D721Med (cell line): ENCODE measurements at regions not wholly inside any gene's neighbourhood (a gene's known extent, or its start where the extent isn't known, plus 50 kb on each side); places are given as distances from the start of the nearest gene placed in this dataset.

Experiments
- DNase-seq: peaks from one replicate; pipeline ENCODE4 v3.0.0; 2011; ENCODE audit warnings: low spot score; ENCODE audit not compliant: insufficient read length
- FAIRE-seq: peaks from 2 replicates; lab custom pipeline; 2011; peaks lifted over from hg19 to GRCh38; lab: Jason Lieb, UNC
- CTCF ChIP-seq: IDR thresholded peaks from 2 replicates; pipeline ENCODE4 v1.5.1; 2012; ENCODE audit warnings: mild to moderate bottlenecking, control low read depth; ENCODE audit not compliant: insufficient read depth; ENCODE audit errors: missing control alignments

- no peak for TF ChIP-seq CTCF
- DNase-seq (no peak), FAIRE-seq (no peak)
These were observed 68.9 kb upstream of the PGBD5 start for GRCh38 chr1:230495076-230495475.

GRCh38 chr1:230494514-230494913, 68.4 kb upstream of the PGBD5 start:
- FAIRE-seq, result no peak
- no peak for DNase-seq
- TF ChIP-seq CTCF, result no peak

- FAIRE-seq (no peak), DNase-seq (no peak)
- TF ChIP-seq CTCF, result no peak
These were observed 67.9 kb upstream of the PGBD5 start for GRCh38 chr1:230494026-230494425.

- FAIRE-seq (no peak), DNase-seq (no peak)
- no peak for TF ChIP-seq CTCF
These were observed 67.1 kb upstream of the PGBD5 start for GRCh38 chr1:230493264-230493663.

GRCh38 chr1:230490436-230490835, 64.3 kb upstream of the PGBD5 start:
- FAIRE-seq (no peak), DNase-seq (no peak)
- TF ChIP-seq CTCF, result no peak

GRCh38 chr1:230487773-230488428, 61.8 kb upstream of the PGBD5 start:
- no peak for DNase-seq
- TF ChIP-seq CTCF, result no peak
- FAIRE-seq, result no peak

- no peak for DNase-seq
- FAIRE-seq, result no peak
- TF ChIP-seq CTCF, result no peak
These were observed 50.5 kb upstream of the PGBD5 start for GRCh38 chr1:230476622-230477003.
